HCT116 (cell line): ENCODE measurements at regions not wholly inside any gene's neighbourhood (a gene's known extent, or its start where the extent isn't known, plus 50 kb on each side); places are given as distances from the start of the nearest gene placed in this dataset.

Experiments used
- ATAC-seq: fragments of 200-7000 bp; cut with Tn5 transposase; 2 replicates; pipeline ENCODE4 v1.9.1; 2020; ENCODE audit warnings: mild to moderate bottlenecking, moderate library complexity
- BruUV-seq: library from RNA; stranded (reverse); fragments of 400-500 nt; replicated peaks from 2 replicates; lab custom pipeline; 2021; lab: Mats Ljungman, UMichigan
- CTCF ChIA-PET: fragments of 300-600 bp; sonication (Branson Sonifier 250); formaldehyde crosslinking; loops from one replicate; lab custom pipeline; 2021; ENCODE audit warnings: antibody characterized with exemption; lab: Charles Lee
- POLR2A ChIA-PET: fragments of 300-600, 350-600 bp; sonication (Branson Sonifier 250); formaldehyde crosslinking; loops from one replicate; lab custom pipeline; 2021; ENCODE audit warnings: antibody characterized with exemption; lab: Charles Lee
- RAD21 ChIA-PET, 2 experiments: fragments of 300-600 bp; sonication (Branson Sonifier 250); formaldehyde crosslinking; loops; one replicate each; lab custom pipeline; 2023; ENCODE audit warnings: low total read pairs in 2 of 2; ENCODE audit not compliant: uncharacterized antibody in 2 of 2, unreplicated experiment in 2 of 2, low non-redundant PET in 1 of 2; lab: Charles Lee
- DNase-seq: peaks from one replicate; pipeline ENCODE4 v3.0.0-alpha.2; 2010; ENCODE audit warnings: low read depth, low spot score
- H2AFZ ChIP-seq: fragments of 200-600 bp; shearing (Covaris generic), sonication (generic); 2 replicates; pipeline ENCODE4 v1.6.1; 2017; ENCODE audit warnings: low read depth, mixed run types, mixed read lengths, antibody characterized with exemption, low read length; ENCODE audit not compliant: poor library complexity, severe bottlenecking
- H3K27ac ChIP-seq: 2 replicates; pipeline ENCODE4 v1.5.1; 2012; ENCODE audit warnings: low read depth, low read length
- H3K27me3 ChIP-seq: fragments of 200-600 bp; sonication (generic); 2 replicates; pipeline ENCODE4 v1.6.1; 2016; ENCODE audit warnings: mixed run types, low read length, mixed read lengths; ENCODE audit not compliant: insufficient read depth
- H3K36me3 ChIP-seq, 2 experiments: fragments of 200-500 bp in 1 of 2; fragments of 200-600 bp in 1 of 2; sonication (Bioruptor generic) in 1 of 2; sonication (generic) in 1 of 2; 2 replicates each; pipeline versions ENCODE4 v1.5.1 to v1.6.1; 2014 to 2016; ENCODE audit warnings: low read length in 2 of 2, inconsistent platforms in 1 of 2, mixed read lengths in 1 of 2, mixed run types in 1 of 2; ENCODE audit not compliant: insufficient read depth in 2 of 2, control insufficient read depth in 1 of 2
- H3K4me1 ChIP-seq, 2 experiments: fragments of 200-600 bp in 1 of 2; sonication (generic) in 1 of 2; 2 replicates each; pipeline versions ENCODE4 v1.5.1 to v1.6.1; 2012 to 2017; ENCODE audit warnings: low read length in 2 of 2, inconsistent platforms in 1 of 2, mild to moderate bottlenecking in 1 of 2, mixed read lengths in 1 of 2, mixed run types in 1 of 2, moderate library complexity in 1 of 2; ENCODE audit not compliant: insufficient read depth in 2 of 2, control insufficient read depth in 1 of 2
- H3K4me2 ChIP-seq: fragments of 200-600 bp; sonication (generic); 2 replicates; pipeline ENCODE4 v1.6.1; 2017; ENCODE audit warnings: mixed run types, low read length, mixed read lengths
- H3K4me3 ChIP-seq, 2 experiments: fragments of 200-600 bp in 1 of 2; sonication (generic) in 1 of 2; replicated peaks in 1 of 2; 2 replicates each; pipeline ENCODE4 v1.5.1; 2011 to 2016; ENCODE audit warnings: low read length in 2 of 2, control low read depth in 1 of 2, low read depth in 1 of 2, mild to moderate bottlenecking in 1 of 2, mixed read lengths in 1 of 2, mixed run types in 1 of 2
- H3K79me2 ChIP-seq: fragments of 200-600 bp; sonication (generic); 2 replicates; pipeline ENCODE4 v1.6.1; 2017; ENCODE audit warnings: mild to moderate bottlenecking, mixed run types, low read length, moderate library complexity, mixed read lengths; ENCODE audit not compliant: insufficient read depth
- H3K9ac ChIP-seq: fragments of 200-600 bp; sonication (generic); 2 replicates; pipeline ENCODE4 v1.6.1; 2016; ENCODE audit warnings: low read length, mixed read lengths
- H3K9me2 ChIP-seq: fragments of 200-600 bp; sonication (generic), shearing (Covaris generic); 2 replicates; pipeline ENCODE4 v1.6.1; 2017; ENCODE audit warnings: mixed run types, mild to moderate bottlenecking, moderate library complexity; ENCODE audit not compliant: insufficient read depth
- H3K9me3 ChIP-seq, 2 experiments: fragments of 200-500 bp in 1 of 2; fragments of 200-600 bp in 1 of 2; sonication (Bioruptor generic) in 1 of 2; sonication (generic) in 1 of 2; 2 replicates each; pipeline ENCODE4 v1.6.1; 2014 to 2017; ENCODE audit warnings: low read length in 2 of 2, mixed read lengths in 2 of 2, inconsistent platforms in 1 of 2, low read depth in 1 of 2, mild to moderate bottlenecking in 1 of 2, mixed run types in 1 of 2, moderate library complexity in 1 of 2; ENCODE audit not compliant: control insufficient read depth in 1 of 2, insufficient read depth in 1 of 2
- H4K20me1 ChIP-seq: fragments of 200-600 bp; sonication (generic), shearing (Covaris generic); 2 replicates; pipeline ENCODE4 v1.6.1; 2017; ENCODE audit warnings: mixed run types, mild to moderate bottlenecking, moderate library complexity; ENCODE audit not compliant: insufficient read depth
- CEBPB ChIP-seq: IDR thresholded peaks from 2 replicates; pipeline ENCODE4 v1.6.1; 2012; ENCODE audit warnings: low read depth
- EGR1 ChIP-seq: IDR thresholded peaks from 2 replicates; pipeline ENCODE4 v1.6.1; 2012; ENCODE audit warnings: low read depth
- ELF1 ChIP-seq: IDR thresholded peaks from 2 replicates; pipeline ENCODE4 v1.6.1; 2012; ENCODE audit warnings: low read depth, borderline replicate concordance
- EZH2 ChIP-seq: fragments of 200-600 bp; sonication (generic); IDR thresholded peaks from 2 replicates; pipeline ENCODE4 v1.6.1; 2017; ENCODE audit warnings: antibody characterized with exemption, mixed run types
- EZH2phosphoT487 ChIP-seq: fragments of 200-600 bp; IDR thresholded peaks from 2 replicates; pipeline ENCODE4 v1.6.1; 2018; ENCODE audit warnings: antibody characterized with exemption, borderline replicate concordance
- FOSL1 ChIP-seq: IDR thresholded peaks from 2 replicates; pipeline ENCODE4 v1.6.1; 2012; ENCODE audit warnings: low read depth
- JUND ChIP-seq: IDR thresholded peaks from 2 replicates; pipeline ENCODE4 v1.6.1; 2012
- POLR2A ChIP-seq: IDR thresholded peaks from 2 replicates; pipeline ENCODE4 v1.7.0; 2011; ENCODE audit warnings: borderline replicate concordance; ENCODE audit not compliant: insufficient read depth, insufficient read length; ENCODE audit errors: extremely low read depth
- POLR2AphosphoS5 ChIP-seq: IDR thresholded peaks from 2 replicates; pipeline ENCODE4 v1.6.1; 2011; ENCODE audit warnings: mild to moderate bottlenecking, low read depth, low read length, moderate library complexity
- RAD21 ChIP-seq: IDR thresholded peaks from 2 replicates; pipeline ENCODE4 v1.6.1; 2012; ENCODE audit warnings: low read depth, mild to moderate bottlenecking
- SIN3A ChIP-seq: IDR thresholded peaks from 2 replicates; pipeline ENCODE4 v1.6.1; 2012; ENCODE audit warnings: low read depth
- SP1 ChIP-seq: IDR thresholded peaks from 2 replicates; pipeline ENCODE4 v1.6.1; 2012; ENCODE audit warnings: low read depth
- YY1 ChIP-seq: IDR thresholded peaks from 2 replicates; pipeline ENCODE4 v1.6.1; 2011; ENCODE audit warnings: low read length, low read depth, moderate library complexity, mild to moderate bottlenecking; ENCODE audit not compliant: insufficient replicate concordance; ENCODE audit errors: extremely low read depth
- ZNF274 ChIP-seq: fragments of 200-500 bp; sonication (Bioruptor generic); IDR thresholded peaks from 2 replicates; pipeline ENCODE4 v1.6.1; 2014; ENCODE audit warnings: mild to moderate bottlenecking, low read depth, low read length, inconsistent platforms
- intact Hi-C: fragments of 100-400 bp; cut with micrococcal nuclease; formaldehyde crosslinking; loops from 2 replicates; pipeline ENCODE4 v1.10.0; 2022
- TF ChIP-seq, protein P1 (sequence below): IDR thresholded peaks from 2 replicates; pipeline ENCODE4 v1.6.1; 2012
- TF ChIP-seq, protein P2 (sequence below): IDR thresholded peaks from 2 replicates; pipeline ENCODE4 v1.6.1; 2012
- TF ChIP-seq, protein P3 (sequence below), 3 experiments: fragments of 200-600 bp in 1 of 3; sonication (generic) in 1 of 3; IDR thresholded peaks in 2 of 3; conservative IDR thresholded peaks in 1 of 3; 2 replicates each; pipeline ENCODE4 v1.5.1; 2012 to 2017; ENCODE audit warnings: low read depth in 2 of 3, low read length in 2 of 3, antibody characterized with exemption in 1 of 3, borderline replicate concordance in 1 of 3, control low read depth in 1 of 3, mild to moderate bottlenecking in 1 of 3, mixed read lengths in 1 of 3, mixed run types in 1 of 3, moderate library complexity in 1 of 3; ENCODE audit not compliant: insufficient read depth in 1 of 3

- POLR2A ChIA-PET = no interaction called here
- no peaks in the 10 kb centered on the region for H3K9me2 ChIP-seq
- TF ChIP-seq SP1 (0 out of 2 replicates have a peak, but pooled peaks have one; percentile 9), CEBPB (peak; percentile 67; the same call in 1 of the 2 replicates), ZNF274 (no peak), FOSL1 (peak; percentile 73), JUND (peak; percentile 45; the same call in 1 of the 2 replicates), ELF1 (no peak)
- TF ChIP-seq, all 23 proteins: peak for 4
- Histone ChIP-seq H4K20me1 (no peaks in the 10 kb centered on the region), H3K27me3 (no peaks in the 10 kb centered on the region), H3K9me3 (no peaks in the 10 kb centered on the region), H3K36me3 (no peaks in the 10 kb centered on the region), H3K27ac (no peak overlapping the region), H3K9ac (no peak overlapping the region), H3K4me1 (peaks cover 2 to 17% of the 10 kb centered on the region in 2 experiments; a peak in 2 of 4 replicates), H3K4me3 (no peak overlapping the region), H3K79me2 (no peaks in the 10 kb centered on the region), H2AFZ (peak overlapping the region; percentile 77), H3K4me2 (peak overlapping the region; percentile 39; the same call in 1 of the 2 replicates)
- no TSS peak for BruUV-seq
- ChIA-PET CTCF (no interaction called here), RAD21 (no interaction called here)
- DNase-seq (no peak), ATAC-seq (no peak)
- intact Hi-C loops = no loop called here
Observed at GRCh38 chr2:57181315-57182038, 865.1 kb upstream of the VRK2 start.

GRCh38 chr2:57182916-57183315 lies 863.7 kb upstream of the VRK2 start:
- H2AFZ ChIP-seq = no peak overlapping the region
- H3K9me2 ChIP-seq = no peaks in the 10 kb centered on the region
- H4K20me1 ChIP-seq = no peaks in the 10 kb centered on the region
- no peak for ATAC-seq
- H3K36me3 ChIP-seq = no peaks in the 10 kb centered on the region
- no peak overlapping the region for H3K9ac ChIP-seq
- H3K27ac ChIP-seq = no peak overlapping the region
- H3K9me3 ChIP-seq = no peaks in the 10 kb centered on the region
- no peaks in the 10 kb centered on the region for H3K79me2 ChIP-seq
- H3K27me3 ChIP-seq = no peaks in the 10 kb centered on the region
- H3K4me1 ChIP-seq = peaks cover 2 to 17% of the 10 kb centered on the region in 2 experiments; a peak in 2 of 4 replicates
- ChIA-PET RAD21 (no interaction called here), POLR2A (no interaction called here), CTCF (no interaction called here)
- intact Hi-C loops = no loop called here
- TF ChIP-seq SP1 (no peak), SIN3A (no peak), EZH2 (no peak), YY1 (no peak), CEBPB (no peak), EZH2phosphoT487 (no peak), EGR1 (no peak), RAD21 (no peak), ZNF274 (no peak), POLR2A (no peak), JUND (no peak), POLR2AphosphoS5 (no peak)
- TF ChIP-seq, protein P1, sequence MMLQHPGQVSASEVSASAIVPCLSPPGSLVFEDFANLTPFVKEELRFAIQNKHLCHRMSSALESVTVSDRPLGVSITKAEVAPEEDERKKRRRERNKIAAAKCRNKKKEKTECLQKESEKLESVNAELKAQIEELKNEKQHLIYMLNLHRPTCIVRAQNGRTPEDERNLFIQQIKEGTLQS = no peak
- TF ChIP-seq, protein P2, sequence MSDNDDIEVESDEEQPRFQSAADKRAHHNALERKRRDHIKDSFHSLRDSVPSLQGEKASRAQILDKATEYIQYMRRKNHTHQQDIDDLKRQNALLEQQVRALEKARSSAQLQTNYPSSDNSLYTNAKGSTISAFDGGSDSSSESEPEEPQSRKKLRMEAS = no peak
- TF ChIP-seq, protein P3, sequence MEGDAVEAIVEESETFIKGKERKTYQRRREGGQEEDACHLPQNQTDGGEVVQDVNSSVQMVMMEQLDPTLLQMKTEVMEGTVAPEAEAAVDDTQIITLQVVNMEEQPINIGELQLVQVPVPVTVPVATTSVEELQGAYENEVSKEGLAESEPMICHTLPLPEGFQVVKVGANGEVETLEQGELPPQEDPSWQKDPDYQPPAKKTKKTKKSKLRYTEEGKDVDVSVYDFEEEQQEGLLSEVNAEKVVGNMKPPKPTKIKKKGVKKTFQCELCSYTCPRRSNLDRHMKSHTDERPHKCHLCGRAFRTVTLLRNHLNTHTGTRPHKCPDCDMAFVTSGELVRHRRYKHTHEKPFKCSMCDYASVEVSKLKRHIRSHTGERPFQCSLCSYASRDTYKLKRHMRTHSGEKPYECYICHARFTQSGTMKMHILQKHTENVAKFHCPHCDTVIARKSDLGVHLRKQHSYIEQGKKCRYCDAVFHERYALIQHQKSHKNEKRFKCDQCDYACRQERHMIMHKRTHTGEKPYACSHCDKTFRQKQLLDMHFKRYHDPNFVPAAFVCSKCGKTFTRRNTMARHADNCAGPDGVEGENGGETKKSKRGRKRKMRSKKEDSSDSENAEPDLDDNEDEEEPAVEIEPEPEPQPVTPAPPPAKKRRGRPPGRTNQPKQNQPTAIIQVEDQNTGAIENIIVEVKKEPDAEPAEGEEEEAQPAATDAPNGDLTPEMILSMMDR (IDR thresholded peaks at IDR 0.05 in 2 of 3, conservative IDR thresholded peaks at IDR 0.05 in 1 of 3; ENCODE audit: borderline replicate concordance in 1 of 3, insufficient read depth in 1 of 3, low read depth in 2 of 3, low read length in 2 of 3) = no peak
- no TSS peak for BruUV-seq
- no peak for DNase-seq
- H3K4me3 ChIP-seq = no peak overlapping the region
- H3K4me2 ChIP-seq = no peak overlapping the region
